GM10266 (cell line): ENCODE measurements at regions not wholly inside any gene's neighbourhood (a gene's known extent, or its start where the extent isn't known, plus 50 kb on each side); places are given as distances from the start of the nearest gene placed in this dataset.
"Not testable (repeated sequence)": the region's sequence is repeated elsewhere in the genome, so short reads cannot be mapped to it uniquely, and the experiment has no call there.

Experiments
- DNase-seq: peaks from one replicate; pipeline ENCODE4 v3.0.0; 2012; ENCODE audit errors: extremely low spot score
- TF ChIP-seq, protein P1 (sequence below): IDR thresholded peaks from 2 replicates; pipeline ENCODE4 v1.5.1; 2012; ENCODE audit warnings: mild to moderate bottlenecking, low read depth; ENCODE audit not compliant: control insufficient read depth, insufficient read depth; ENCODE audit errors: missing control alignments

DNA sequence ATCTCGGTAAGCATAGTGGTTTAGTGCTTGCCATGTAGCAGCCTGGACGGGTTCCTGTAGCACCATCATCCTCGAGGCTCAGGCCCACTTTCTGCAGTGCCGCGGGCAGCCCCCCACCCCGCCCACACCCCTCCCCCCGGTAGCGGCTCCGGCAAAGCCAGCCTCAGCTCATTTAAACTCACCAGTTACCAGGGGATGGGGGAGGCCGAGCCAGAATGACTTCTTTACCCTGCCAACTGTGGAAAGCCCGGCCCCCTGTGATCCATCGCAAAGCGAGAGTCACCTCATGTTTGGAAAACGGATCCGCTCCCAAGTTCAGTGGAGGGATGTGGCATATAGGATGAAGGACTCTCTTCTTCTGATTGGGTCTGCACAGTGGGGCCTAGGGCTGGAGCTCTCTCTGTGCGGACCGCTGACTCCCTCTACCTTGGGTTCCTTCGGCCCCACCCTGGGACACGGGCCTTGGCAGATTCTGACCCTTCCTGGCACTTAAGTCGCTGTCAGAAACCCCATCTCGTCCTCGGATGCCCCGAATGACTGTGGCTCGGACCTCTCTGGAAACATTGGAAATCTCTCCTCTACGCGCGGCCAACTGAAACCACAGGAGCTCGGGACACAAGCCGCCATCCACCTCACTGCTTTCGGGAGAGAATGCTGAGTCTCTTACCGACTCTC is 337.8 kb upstream of the DEFB115 start:
- TF ChIP-seq, protein P1, sequence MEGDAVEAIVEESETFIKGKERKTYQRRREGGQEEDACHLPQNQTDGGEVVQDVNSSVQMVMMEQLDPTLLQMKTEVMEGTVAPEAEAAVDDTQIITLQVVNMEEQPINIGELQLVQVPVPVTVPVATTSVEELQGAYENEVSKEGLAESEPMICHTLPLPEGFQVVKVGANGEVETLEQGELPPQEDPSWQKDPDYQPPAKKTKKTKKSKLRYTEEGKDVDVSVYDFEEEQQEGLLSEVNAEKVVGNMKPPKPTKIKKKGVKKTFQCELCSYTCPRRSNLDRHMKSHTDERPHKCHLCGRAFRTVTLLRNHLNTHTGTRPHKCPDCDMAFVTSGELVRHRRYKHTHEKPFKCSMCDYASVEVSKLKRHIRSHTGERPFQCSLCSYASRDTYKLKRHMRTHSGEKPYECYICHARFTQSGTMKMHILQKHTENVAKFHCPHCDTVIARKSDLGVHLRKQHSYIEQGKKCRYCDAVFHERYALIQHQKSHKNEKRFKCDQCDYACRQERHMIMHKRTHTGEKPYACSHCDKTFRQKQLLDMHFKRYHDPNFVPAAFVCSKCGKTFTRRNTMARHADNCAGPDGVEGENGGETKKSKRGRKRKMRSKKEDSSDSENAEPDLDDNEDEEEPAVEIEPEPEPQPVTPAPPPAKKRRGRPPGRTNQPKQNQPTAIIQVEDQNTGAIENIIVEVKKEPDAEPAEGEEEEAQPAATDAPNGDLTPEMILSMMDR, result no peak
- DNase-seq, result no peak

DNA sequence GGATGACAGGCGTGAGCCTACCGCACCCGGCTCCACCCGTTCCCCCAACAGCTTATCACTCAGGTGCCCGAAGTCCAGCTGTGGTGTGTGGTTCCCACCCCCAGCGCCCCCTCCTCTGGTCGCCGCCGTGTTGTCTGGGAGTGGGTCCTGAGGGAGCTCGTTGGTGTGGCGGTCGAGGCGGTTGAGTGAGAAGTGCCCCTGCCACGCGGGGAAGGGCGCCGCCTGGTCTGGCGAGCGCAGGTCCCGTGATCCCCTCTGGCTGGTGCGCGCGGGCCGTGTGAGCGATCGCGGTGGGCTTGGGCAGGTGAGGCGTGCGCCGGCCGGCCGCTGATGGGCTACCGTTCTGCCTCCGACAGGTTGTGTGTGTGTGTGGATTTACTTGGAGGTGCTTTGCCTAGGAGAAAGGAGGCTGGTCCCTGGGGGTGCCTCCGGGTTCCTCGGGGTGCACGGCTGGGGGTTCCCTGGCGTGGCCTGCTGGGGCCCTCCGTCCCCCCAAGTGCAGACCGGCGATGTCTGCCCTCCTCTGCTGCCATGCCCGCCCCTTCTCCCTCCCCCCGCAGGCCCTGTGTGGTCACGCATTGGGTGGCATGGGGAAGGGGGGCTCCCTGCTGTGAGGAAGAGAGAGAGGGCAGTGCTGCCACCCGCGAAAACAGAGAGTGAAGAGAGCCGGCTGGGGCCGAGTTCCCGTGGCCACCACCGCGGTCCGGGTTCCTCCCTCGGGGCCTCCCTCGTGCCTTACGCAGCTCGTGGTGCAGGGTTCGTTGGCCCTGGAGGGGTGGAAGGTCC is 336.0 kb upstream of the DEFB115 start:
- DNase-seq, result no peak

DNA sequence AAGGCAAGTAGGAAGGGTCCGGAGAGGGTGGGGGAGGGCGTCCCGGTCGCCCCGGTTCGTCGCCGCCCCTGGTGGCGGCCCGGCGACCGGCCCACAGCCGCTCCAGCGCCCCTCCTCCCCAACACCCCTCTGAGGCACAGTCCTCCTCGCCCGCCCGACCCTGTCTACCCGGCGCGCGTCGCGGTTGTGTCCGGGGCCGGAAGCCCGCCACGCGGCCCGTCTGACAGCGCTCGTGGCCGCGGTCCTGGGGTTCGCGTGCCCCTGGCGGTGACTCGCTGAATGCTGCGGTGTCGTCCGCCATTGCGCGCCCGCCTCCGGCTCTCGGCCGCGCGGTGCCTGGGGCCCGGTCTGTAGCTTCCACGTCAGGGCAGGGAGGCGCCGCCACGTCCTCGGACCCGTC is 335.3 kb upstream of the DEFB115 start:
- TF ChIP-seq, protein P1, result no peak
- DNase-seq, result no peak

More for the DNA sequence above, 336.0 kb upstream of the DEFB115 start:
- TF ChIP-seq, protein P1, result no peak

DNA sequence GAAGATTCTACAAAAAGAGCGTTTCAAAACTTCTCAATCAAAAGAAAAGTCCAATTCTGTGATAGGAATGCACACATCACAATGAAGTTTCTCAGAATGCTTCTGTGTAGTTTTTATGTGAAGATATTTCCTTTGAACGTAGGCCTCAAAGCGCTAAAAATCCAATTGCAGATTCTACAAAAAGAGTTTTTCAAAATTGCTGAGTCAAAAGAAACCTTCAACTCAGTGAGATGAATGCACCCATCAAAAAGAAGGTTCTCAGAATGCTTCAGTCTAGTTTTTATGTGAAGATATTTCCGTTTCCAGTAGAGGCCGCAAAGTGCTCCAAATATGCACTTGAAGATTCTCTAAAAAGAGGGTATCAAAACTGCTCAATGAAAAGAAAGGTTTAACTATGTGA is 319.7 kb upstream of the DEFB115 start:
- TF ChIP-seq, protein P1, result no peak
- DNase-seq, result no peak

DNA sequence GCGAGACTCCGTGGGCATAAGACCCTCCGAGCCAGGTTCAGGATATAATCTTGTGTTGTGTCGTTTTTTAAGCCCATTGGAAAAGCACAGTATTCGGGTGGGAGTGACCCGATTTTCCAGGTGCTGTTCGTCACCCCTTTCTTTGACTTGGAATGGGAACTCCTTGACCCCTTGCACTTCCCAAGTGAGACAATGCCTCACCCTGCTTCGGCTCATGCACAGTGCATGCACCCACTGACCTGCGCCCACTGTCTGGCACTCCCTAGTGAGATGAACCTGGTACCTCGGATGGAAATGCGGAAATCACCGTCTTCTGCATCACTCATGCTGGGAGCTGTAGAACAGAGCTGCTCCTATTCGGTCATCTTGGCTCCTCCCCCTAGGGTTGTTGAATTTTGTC is 307.7 kb upstream of the DEFB115 start:
- no peak for DNase-seq
- TF ChIP-seq, protein P1, result no peak

DNA sequence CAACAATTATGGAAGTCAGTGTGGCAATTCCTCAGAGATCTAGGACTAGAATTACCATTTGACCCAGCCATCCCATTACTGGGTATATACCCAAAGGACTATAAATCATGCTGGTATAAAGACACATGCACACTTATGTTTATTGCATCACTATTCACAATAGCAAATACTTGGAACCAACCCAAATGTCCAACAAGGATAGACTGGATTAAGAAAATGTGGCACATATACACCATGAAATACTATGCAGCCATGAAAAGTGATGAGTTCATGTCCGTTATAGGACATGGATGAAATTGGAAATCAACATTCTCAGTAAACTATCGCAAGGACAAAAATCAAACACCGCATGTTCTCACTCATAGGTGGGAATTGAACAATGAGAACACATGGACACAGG is 306.4 kb upstream of the DEFB115 start:
- DNase-seq, result not testable (repeated sequence)

DNA sequence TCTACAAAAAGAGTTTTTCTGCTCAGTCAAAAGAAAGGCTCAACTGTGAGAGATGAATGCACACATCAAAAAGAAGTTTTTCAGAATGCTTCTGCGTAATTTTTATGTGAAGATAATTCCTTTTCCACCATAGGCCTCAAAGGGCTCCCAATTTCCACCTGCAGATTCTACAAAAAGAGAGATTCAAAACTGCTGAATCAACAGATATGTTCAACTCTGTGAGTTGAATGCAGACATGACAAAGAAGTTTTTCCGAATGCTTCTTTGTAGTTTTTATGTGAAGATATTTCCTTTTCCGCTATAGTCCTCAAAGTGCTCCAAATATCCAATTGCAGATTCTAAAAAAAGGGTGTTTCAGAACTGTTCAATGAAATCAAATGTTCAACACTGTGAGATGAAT is 300.8 kb upstream of the DEFB115 start:
- not testable (repeated sequence) for DNase-seq

DNA sequence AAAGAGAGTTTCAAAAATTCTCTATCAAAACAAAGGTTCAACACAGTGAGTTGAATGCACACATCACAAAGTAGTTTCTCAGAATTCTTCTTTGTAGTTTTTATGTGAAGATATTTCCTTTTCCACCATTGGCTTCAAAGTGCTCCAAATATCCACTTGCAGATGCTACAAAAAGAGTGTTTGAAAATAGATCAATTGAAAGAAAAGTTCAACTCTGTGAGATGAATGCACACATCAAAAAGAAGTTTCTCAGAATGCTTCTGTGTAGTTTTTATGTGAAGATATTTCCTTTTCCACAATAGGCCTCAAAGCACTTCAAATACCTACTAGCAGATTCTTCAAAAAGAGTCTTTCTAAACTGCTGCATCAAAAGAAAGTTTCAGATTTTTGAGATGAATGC is 298.3 kb upstream of the DEFB115 start:
- DNase-seq, result not testable (repeated sequence)

DNA sequence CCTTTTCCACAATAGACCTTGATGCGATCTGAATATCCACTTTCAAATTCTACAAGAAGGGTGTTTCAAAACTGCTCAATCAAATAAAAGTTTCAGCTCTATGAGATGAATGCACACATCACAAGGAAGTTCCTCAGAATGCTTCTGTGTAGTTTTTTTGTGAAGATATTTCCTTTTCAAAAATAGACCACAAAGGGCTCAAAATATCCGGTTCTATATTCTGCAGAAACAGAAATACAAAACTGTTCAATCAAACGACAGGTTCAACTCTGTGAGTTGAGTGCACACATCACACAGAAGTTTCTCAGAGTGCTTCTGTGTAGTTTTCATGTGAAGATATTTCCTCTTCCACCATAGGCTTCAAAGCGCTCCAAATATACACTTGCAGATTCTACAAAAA is 293.9 kb upstream of the DEFB115 start:
- no peak for DNase-seq
- TF ChIP-seq, protein P1, result no peak

DNA sequence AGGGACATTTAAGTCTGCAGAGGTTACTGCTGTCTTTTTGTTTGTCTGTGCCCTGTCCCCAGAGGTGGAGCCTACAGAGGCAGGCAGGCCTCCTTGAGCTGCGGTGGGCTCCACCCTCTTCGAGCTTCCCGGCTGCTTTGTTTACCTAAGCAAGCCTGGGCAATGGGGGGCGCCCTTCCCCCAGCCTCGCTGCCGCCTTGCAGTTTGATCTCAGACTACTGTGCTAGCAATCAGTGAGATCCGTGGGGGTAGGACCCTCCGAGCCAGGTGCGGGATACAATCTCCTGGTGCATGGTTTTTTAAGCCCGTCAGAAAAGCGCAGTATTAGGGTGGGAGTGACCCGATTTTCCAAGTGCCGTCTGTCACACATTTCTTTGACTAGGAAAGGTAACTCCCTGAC is 281.6 kb upstream of the DEFB115 start:
- not testable (repeated sequence) for DNase-seq
